Uterus (tissue), 3 donors: ENCODE measurements at regions not wholly inside any gene's neighbourhood (a gene's known extent, or its start where the extent isn't known, plus 50 kb on each side); places are given as distances from the start of the nearest gene placed in this dataset.

ENCODE experiments used
- DNase-seq, 2 donors: peaks; one replicate each; pipeline ENCODE4 v3.0.0-alpha.2; 2019 to 2020
- H3K27ac ChIP-seq, 2 donors: fragments of 200-600 bp; sonication (generic); 1 replicate in 1 of 2; 2 replicates in 1 of 2; pipeline ENCODE4 v1.5.1; 2016 to 2018
- H3K27me3 ChIP-seq, 2 donors: fragments of 200-600 bp; sonication (generic); one replicate each; pipeline ENCODE4 v1.5.1; 2018 to 2019; ENCODE audit warnings: control low read depth in 1 of 2
- H3K36me3 ChIP-seq, 2 donors: fragments of 200-600 bp; sonication (generic); one replicate each; pipeline ENCODE4 v1.5.1; 2019; ENCODE audit warnings: control low read depth in 1 of 2
- H3K4me1 ChIP-seq, 2 donors: fragments of 200-600 bp; sonication (generic); one replicate each; pipeline ENCODE4 v1.5.1; 2018 to 2019; ENCODE audit warnings: control low read depth in 1 of 2
- H3K4me3 ChIP-seq, 2 donors: fragments of 200-600 bp; sonication (generic); 1 replicate in 1 of 2; 2 replicates in 1 of 2; pipeline ENCODE4 v1.5.1; 2018 to 2019; ENCODE audit warnings: mild to moderate bottlenecking in 1 of 2
- H3K9me3 ChIP-seq, 2 donors: fragments of 200-600 bp; sonication (generic); one replicate each; pipeline ENCODE4 v1.5.1; 2019; ENCODE audit warnings: control low read depth in 1 of 2
- POLR2A ChIP-seq, 2 donors: fragments of 450-650 bp; IDR thresholded peaks; one replicate each; pipeline ENCODE4 v1.6.1; 2016; ENCODE audit warnings: antibody characterized with exemption in 2 of 2, mild to moderate bottlenecking in 1 of 2, moderate library complexity in 1 of 2
- intact Hi-C: fragments of 100-400 bp; cut with DNase I; formaldehyde crosslinking; loops from one replicate; pipeline ENCODE4 v1.15.1; 2023; ENCODE audit warnings: low total_unique reads
- TF ChIP-seq, protein P1 (sequence below), 4 experiments: fragments of 200-600 bp in 2 of 4; fragments of 450-650 bp in 2 of 4; sonication (generic) in 2 of 4; IDR thresholded peaks; one replicate each; pipeline ENCODE4 v1.5.1; 2016 to 2019; ENCODE audit warnings: antibody characterized with exemption in 4 of 4, mild to moderate bottlenecking in 2 of 4, moderate library complexity in 1 of 4
- donor health status: DM: yes; HTN: yes; CAD: no.

DNA sequence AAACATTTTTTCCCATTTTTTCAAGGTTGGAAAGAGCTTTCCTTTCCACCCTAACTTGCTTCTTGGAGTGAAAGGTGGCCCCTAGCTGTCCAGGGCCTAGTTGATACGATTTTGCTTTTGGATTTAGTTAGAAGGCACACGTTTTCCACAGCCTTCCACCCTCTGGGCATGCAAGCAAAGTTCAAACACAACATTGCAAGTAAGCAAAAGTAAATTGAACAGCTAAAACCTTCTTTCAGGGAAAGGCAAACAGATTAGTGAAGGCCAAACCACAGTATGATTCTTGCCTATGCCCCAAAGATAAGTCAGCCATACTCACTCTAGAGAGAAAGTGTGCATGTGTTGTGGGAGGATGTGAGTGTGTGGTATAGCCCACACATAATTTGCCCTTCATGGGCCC is 273.7 kb upstream of the KLHL29 start:
- no peaks in the 10 kb centered on the region for H3K4me1 ChIP-seq
- DNase-seq: no peak
- TF ChIP-seq, protein P1, sequence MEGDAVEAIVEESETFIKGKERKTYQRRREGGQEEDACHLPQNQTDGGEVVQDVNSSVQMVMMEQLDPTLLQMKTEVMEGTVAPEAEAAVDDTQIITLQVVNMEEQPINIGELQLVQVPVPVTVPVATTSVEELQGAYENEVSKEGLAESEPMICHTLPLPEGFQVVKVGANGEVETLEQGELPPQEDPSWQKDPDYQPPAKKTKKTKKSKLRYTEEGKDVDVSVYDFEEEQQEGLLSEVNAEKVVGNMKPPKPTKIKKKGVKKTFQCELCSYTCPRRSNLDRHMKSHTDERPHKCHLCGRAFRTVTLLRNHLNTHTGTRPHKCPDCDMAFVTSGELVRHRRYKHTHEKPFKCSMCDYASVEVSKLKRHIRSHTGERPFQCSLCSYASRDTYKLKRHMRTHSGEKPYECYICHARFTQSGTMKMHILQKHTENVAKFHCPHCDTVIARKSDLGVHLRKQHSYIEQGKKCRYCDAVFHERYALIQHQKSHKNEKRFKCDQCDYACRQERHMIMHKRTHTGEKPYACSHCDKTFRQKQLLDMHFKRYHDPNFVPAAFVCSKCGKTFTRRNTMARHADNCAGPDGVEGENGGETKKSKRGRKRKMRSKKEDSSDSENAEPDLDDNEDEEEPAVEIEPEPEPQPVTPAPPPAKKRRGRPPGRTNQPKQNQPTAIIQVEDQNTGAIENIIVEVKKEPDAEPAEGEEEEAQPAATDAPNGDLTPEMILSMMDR (IDR thresholded peaks at IDR 0.05): no peak
- TF ChIP-seq POLR2A (IDR thresholded peaks at IDR 0.05): no peak
- H3K27me3 ChIP-seq: no peaks in the 10 kb centered on the region
- no peak overlapping the region for H3K27ac ChIP-seq
- no peaks in the 10 kb centered on the region for H3K36me3 ChIP-seq
- no peak overlapping the region for H3K4me3 ChIP-seq
- peaks cover 0 to 4% of the 10 kb centered on the region in 2 donors for H3K9me3 ChIP-seq
- intact Hi-C loops: no loop called here

DNA sequence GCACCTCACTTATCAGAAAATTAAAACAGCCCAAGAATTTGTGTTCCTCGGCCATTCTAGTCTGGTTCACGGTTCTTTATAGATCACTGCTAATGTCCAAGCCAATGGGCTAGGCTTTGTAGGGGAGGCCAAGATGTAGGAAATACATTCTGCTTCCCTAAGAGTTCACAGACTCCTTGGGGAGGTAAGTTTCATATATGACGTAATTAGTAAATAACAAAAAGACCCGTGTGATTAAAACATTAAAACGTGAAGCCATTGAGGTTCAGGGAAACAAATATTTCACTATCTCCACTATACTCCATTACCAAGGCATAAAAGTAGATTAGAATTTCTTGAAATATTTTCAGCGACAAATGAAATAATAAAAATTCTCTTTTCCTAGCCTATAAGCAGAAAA is 272.5 kb upstream of the KLHL29 start:
- intact Hi-C loops: no loop called here
- TF ChIP-seq, protein P1 (IDR thresholded peaks at IDR 0.05): no peak
- no peak for TF ChIP-seq POLR2A (IDR thresholded peaks at IDR 0.05)
- H3K36me3 ChIP-seq: no peaks in the 10 kb centered on the region
- no peak overlapping the region for H3K4me3 ChIP-seq
- H3K27ac ChIP-seq: no peak overlapping the region
- H3K27me3 ChIP-seq: no peaks in the 10 kb centered on the region
- H3K9me3 ChIP-seq: peaks cover 0 to 4% of the 10 kb centered on the region in 2 donors
- DNase-seq: no peak
- H3K4me1 ChIP-seq: no peaks in the 10 kb centered on the region

DNA sequence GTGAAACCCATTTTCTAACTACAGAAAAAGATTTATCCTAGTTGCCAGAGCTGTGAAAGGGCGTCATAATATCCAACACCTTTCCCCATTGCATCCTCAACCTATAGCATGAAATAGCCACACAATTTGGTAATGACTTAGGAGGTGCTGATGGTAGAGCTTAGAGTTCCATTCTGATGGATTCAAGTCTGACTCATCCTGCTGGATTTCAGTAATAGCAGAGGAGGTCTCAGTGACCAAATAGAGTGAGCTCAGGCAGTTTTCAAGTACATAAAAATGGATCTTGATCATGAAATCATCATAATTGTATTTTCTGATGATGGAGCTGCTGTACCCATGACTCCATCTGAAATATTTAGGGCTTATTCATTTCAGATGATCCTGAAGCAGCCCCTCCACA is 270.7 kb upstream of the KLHL29 start:
- intact Hi-C loops: no loop called here
- no peaks in the 10 kb centered on the region for H3K36me3 ChIP-seq
- H3K4me3 ChIP-seq: no peak overlapping the region
- no peaks in the 10 kb centered on the region for H3K4me1 ChIP-seq
- H3K27ac ChIP-seq: no peak overlapping the region
- TF ChIP-seq, protein P1 (IDR thresholded peaks at IDR 0.05): no peak
- no peak for TF ChIP-seq POLR2A (IDR thresholded peaks at IDR 0.05)
- H3K27me3 ChIP-seq: no peaks in the 10 kb centered on the region
- no peak for DNase-seq
- H3K9me3 ChIP-seq: peaks cover 0 to 4% of the 10 kb centered on the region in 2 donors

DNA sequence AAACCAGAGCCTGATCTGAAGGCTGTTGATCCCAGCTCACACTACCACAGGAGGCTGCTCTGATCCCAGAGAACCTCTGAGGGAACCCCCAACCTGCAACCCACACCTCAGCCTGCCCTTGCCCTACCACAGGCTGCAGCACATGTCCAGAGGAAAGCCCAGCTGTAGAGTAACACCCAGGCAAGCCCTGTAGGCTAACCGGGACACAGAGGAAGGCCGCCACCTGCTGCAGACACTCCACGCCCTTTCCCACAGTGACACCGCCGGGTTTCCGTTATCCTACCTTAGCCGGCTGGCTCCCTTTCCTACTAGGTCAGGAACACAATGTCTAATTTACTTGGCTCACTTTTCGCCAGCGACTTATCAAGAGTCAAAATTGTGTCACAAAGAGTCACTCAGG is 266.7 kb upstream of the KLHL29 start:
- Histone ChIP-seq H3K27ac (no peak overlapping the region), H3K4me1 (no peaks in the 10 kb centered on the region), H3K27me3 (no peaks in the 10 kb centered on the region), H3K36me3 (no peaks in the 10 kb centered on the region), H3K4me3 (no peak overlapping the region), H3K9me3 (no peaks in the 10 kb centered on the region)
- intact Hi-C loops: no loop called here
- no peak for DNase-seq
- no peak for TF ChIP-seq POLR2A (IDR thresholded peaks at IDR 0.05)
- TF ChIP-seq, protein P1 (IDR thresholded peaks at IDR 0.05): no peak

DNA sequence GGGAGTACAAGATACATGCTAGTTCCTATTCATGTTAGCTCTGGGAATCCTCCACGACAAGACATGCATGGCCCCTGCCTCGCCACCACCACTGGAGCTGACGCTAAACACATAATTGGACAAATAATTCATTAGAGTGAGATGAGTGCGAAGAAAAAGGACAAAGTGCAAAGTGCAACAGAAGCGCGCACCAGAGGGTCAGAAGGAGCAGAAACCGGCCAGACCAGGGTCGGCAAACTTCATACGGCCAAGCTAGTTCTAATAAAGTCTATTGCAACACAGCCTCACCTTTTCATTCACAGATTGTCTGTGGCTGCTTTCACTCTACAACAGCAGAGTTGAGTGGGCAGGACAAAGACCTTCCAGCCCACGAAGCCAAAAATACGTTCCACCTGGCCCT is 266.1 kb upstream of the KLHL29 start:
- Histone ChIP-seq H3K27me3 (no peaks in the 10 kb centered on the region), H3K36me3 (no peaks in the 10 kb centered on the region), H3K9me3 (no peaks in the 10 kb centered on the region), H3K27ac (no peak overlapping the region), H3K4me1 (no peaks in the 10 kb centered on the region), H3K4me3 (no peak overlapping the region)
- TF ChIP-seq, protein P1 (IDR thresholded peaks at IDR 0.05): no peak
- TF ChIP-seq POLR2A (IDR thresholded peaks at IDR 0.05): no peak
- intact Hi-C loops: no loop called here
- DNase-seq: no peak
